ENCODE measurements at regions not wholly inside any gene's neighbourhood (a gene's known extent, or its start where the extent isn't known, plus 50 kb on each side); places are given as distances from the start of the nearest gene placed in this dataset.

DNA sequence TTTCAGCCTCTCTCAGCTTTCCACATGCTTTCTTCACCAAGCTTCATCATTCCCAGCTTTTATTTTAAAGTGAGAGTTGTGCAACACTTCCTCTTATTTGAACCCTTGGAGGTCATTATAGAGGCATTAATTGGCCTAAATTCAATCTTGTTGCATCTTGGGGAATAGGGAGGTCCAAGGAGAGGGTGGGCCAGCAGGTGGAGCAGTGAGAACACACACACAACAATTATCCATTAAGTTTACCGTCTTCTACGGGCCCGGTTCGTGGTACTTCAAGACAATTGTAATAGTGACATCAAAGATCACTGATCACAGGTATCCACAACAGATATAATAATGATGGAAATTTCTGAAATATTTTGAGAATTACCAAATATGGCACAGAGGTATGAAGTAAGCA is 457.2 kb upstream of the SMIM21 start:
- no peak for FAIRE-seq
- H3K27ac ChIP-seq (ENCODE audit: low read depth, low read length), result no peak overlapping the region
- no peaks in the 10 kb centered on the region for H3K9me3 ChIP-seq (ENCODE audit: insufficient read depth, low read depth, low read length)
- Mint-ChIP-seq H3K36me3 (ENCODE audit: low read depth, unreplicated experiment) (no peaks in the 10 kb centered on the region), H3K27me3 (ENCODE audit: low read depth, unreplicated experiment) (no peaks in the 10 kb centered on the region), H3K27ac (ENCODE audit: unreplicated experiment) (no peak overlapping the region), H3K4me1 (ENCODE audit: low read depth, unreplicated experiment) (no peaks in the 10 kb centered on the region), H3K4me3 (ENCODE audit: unreplicated experiment) (no peak overlapping the region), H3K9me3 (ENCODE audit: unreplicated experiment) (no peaks in the 10 kb centered on the region)
- no peaks in the 10 kb centered on the region for H3K36me3 ChIP-seq (ENCODE audit: insufficient read depth, low read length)
- H3K27me3 ChIP-seq (ENCODE audit: insufficient read depth, low read length), result no peaks in the 10 kb centered on the region
- DNase-seq (ENCODE audit: low read depth), result no peak
- no peaks in the 10 kb centered on the region for H4K20me1 ChIP-seq (ENCODE audit: insufficient read depth, low read length)
- no peaks in the 10 kb centered on the region for H3K79me2 ChIP-seq (ENCODE audit: insufficient read depth, low read length)
- no peak overlapping the region for H3K4me2 ChIP-seq (ENCODE audit: low read length)
- no peaks in the 10 kb centered on the region for H3K4me1 ChIP-seq (ENCODE audit: insufficient read depth, low read length)
- no peak overlapping the region for H3K4me3 ChIP-seq (ENCODE audit: insufficient read depth, low read depth, low read length)
- TF ChIP-seq EZH2 (IDR thresholded peaks at IDR 0.05; ENCODE audit: insufficient read depth, low read length), result no peak
- TF ChIP-seq, protein P1, sequence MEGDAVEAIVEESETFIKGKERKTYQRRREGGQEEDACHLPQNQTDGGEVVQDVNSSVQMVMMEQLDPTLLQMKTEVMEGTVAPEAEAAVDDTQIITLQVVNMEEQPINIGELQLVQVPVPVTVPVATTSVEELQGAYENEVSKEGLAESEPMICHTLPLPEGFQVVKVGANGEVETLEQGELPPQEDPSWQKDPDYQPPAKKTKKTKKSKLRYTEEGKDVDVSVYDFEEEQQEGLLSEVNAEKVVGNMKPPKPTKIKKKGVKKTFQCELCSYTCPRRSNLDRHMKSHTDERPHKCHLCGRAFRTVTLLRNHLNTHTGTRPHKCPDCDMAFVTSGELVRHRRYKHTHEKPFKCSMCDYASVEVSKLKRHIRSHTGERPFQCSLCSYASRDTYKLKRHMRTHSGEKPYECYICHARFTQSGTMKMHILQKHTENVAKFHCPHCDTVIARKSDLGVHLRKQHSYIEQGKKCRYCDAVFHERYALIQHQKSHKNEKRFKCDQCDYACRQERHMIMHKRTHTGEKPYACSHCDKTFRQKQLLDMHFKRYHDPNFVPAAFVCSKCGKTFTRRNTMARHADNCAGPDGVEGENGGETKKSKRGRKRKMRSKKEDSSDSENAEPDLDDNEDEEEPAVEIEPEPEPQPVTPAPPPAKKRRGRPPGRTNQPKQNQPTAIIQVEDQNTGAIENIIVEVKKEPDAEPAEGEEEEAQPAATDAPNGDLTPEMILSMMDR (IDR thresholded peaks at IDR 0.05; ENCODE audit: insufficient read depth, low read depth, low read length), result no peak
- no peak overlapping the region for H2AFZ ChIP-seq (ENCODE audit: low read depth, low read length)
- H3K9ac ChIP-seq (ENCODE audit: low read length), result no peak overlapping the region

DNA sequence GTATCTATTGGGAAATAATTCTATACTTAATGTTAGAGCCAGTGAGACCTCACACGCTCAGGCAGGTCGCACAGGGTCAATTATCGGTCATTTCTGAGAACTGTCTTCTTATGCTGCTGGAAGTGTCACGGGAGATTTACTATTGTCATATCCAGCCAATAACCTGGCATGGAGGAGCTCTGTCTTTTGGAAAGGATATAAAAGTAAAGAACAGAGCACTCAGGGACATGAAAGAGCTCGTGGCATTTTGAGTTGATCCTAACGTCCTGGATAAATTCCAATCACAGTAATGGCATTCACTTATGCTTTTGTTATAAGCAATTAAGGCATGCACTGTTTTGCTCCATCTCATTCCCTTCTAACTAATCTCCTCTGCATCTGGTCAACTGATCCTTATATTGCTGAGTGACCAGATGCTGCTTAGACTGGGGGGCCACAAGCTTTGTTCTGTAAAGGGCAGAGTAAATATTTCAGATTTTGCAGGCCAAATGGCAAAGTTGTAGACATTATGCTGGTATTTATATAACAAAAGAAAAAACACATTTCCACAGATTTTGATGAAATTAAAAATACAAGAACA is 453.5 kb upstream of the SMIM21 start:
- H3K27ac ChIP-seq (ENCODE audit: low read depth, low read length), result no peak overlapping the region
- no peak overlapping the region for H3K9ac ChIP-seq (ENCODE audit: low read length)
- no peaks in the 10 kb centered on the region for H3K9me3 ChIP-seq (ENCODE audit: insufficient read depth, low read depth, low read length)
- H3K27me3 ChIP-seq (ENCODE audit: insufficient read depth, low read length), result no peaks in the 10 kb centered on the region
- no peak for DNase-seq (ENCODE audit: low read depth)
- no peak for FAIRE-seq
- no peaks in the 10 kb centered on the region for H3K36me3 ChIP-seq (ENCODE audit: insufficient read depth, low read length)
- H3K4me3 ChIP-seq (ENCODE audit: insufficient read depth, low read depth, low read length), result no peak overlapping the region
- Mint-ChIP-seq H3K27ac (ENCODE audit: unreplicated experiment) (no peak overlapping the region), H3K4me3 (ENCODE audit: unreplicated experiment) (no peak overlapping the region), H3K4me1 (ENCODE audit: low read depth, unreplicated experiment) (peaks cover 4% of the 10 kb centered on the region), H3K27me3 (ENCODE audit: low read depth, unreplicated experiment) (no peaks in the 10 kb centered on the region), H3K9me3 (ENCODE audit: unreplicated experiment) (peaks cover 13% of the 10 kb centered on the region), H3K36me3 (ENCODE audit: low read depth, unreplicated experiment) (no peaks in the 10 kb centered on the region)
- H3K79me2 ChIP-seq (ENCODE audit: insufficient read depth, low read length), result no peaks in the 10 kb centered on the region
- no peak overlapping the region for H2AFZ ChIP-seq (ENCODE audit: low read depth, low read length)
- no peak overlapping the region for H3K4me2 ChIP-seq (ENCODE audit: low read length)
- TF ChIP-seq EZH2 (IDR thresholded peaks at IDR 0.05; ENCODE audit: insufficient read depth, low read length), result no peak
- H4K20me1 ChIP-seq (ENCODE audit: insufficient read depth, low read length), result no peaks in the 10 kb centered on the region
- no peaks in the 10 kb centered on the region for H3K4me1 ChIP-seq (ENCODE audit: insufficient read depth, low read length)

DNA sequence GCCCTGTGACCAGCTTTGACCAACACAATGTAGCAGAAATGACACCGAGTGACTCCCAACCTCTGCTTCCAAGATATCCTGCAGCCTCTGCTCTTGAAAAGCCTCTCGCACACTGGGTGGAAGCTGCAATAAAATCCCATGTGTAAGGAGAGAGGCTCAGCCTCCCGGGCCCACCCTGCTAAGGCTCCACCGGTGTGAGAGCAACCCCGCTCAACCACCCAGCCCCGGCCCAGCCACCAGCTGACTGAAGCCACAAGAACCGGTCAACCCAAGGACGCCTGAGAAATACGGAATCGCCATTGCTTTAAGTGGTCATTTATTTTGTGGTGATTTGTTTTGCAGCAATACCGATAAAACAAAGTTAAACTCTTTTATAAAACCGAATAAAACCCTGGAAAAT is 452.8 kb upstream of the SMIM21 start:
- no peak overlapping the region for H3K27ac Mint-ChIP-seq (ENCODE audit: unreplicated experiment)
- H3K27me3 Mint-ChIP-seq (ENCODE audit: low read depth, unreplicated experiment), result no peaks in the 10 kb centered on the region
- H3K4me1 Mint-ChIP-seq (ENCODE audit: low read depth, unreplicated experiment), result peaks cover 4% of the 10 kb centered on the region
- no peak overlapping the region for H3K4me3 Mint-ChIP-seq (ENCODE audit: unreplicated experiment)
- Histone ChIP-seq H3K27ac (ENCODE audit: low read depth, low read length) (no peak overlapping the region), H3K4me1 (ENCODE audit: insufficient read depth, low read length) (no peaks in the 10 kb centered on the region), H3K27me3 (ENCODE audit: insufficient read depth, low read length) (no peaks in the 10 kb centered on the region), H3K36me3 (ENCODE audit: insufficient read depth, low read length) (no peaks in the 10 kb centered on the region), H3K79me2 (ENCODE audit: insufficient read depth, low read length) (no peaks in the 10 kb centered on the region), H2AFZ (ENCODE audit: low read depth, low read length) (no peak overlapping the region), H3K4me3 (ENCODE audit: insufficient read depth, low read depth, low read length) (no peak overlapping the region), H4K20me1 (ENCODE audit: insufficient read depth, low read length) (no peaks in the 10 kb centered on the region), H3K9me3 (ENCODE audit: insufficient read depth, low read depth, low read length) (no peaks in the 10 kb centered on the region), H3K9ac (ENCODE audit: low read length) (no peak overlapping the region), H3K4me2 (ENCODE audit: low read length) (no peak overlapping the region)
- H3K36me3 Mint-ChIP-seq (ENCODE audit: low read depth, unreplicated experiment), result no peaks in the 10 kb centered on the region
- FAIRE-seq (no peak), DNase-seq (ENCODE audit: low read depth) (no peak)
- H3K9me3 Mint-ChIP-seq (ENCODE audit: unreplicated experiment), result peaks cover 16% of the 10 kb centered on the region
- no peak for TF ChIP-seq EZH2 (IDR thresholded peaks at IDR 0.05; ENCODE audit: insufficient read depth, low read length)
- TF ChIP-seq, protein P1 (IDR thresholded peaks at IDR 0.05; ENCODE audit: insufficient read depth, low read depth, low read length), result no peak

All from astrocyte (in vitro differentiated cells and primary cell).